Fibroblast of villous mesenchyme (primary cell): ENCODE measurements at regions not wholly inside any gene's neighbourhood (a gene's known extent, or its start where the extent isn't known, plus 50 kb on each side); places are given as distances from the start of the nearest gene placed in this dataset.

ENCODE experiments used
- DNase-seq: peaks from one replicate; pipeline ENCODE4 v3.0.0-alpha.2; 2010; ENCODE audit warnings: low read depth
- H3K4me3 ChIP-seq: 2 replicates; pipeline ENCODE4 v1.5.1; 2011; ENCODE audit warnings: low read depth, mild to moderate bottlenecking, low read length
- TF ChIP-seq, protein P1 (sequence below): IDR thresholded peaks from 2 replicates; pipeline ENCODE4 v1.5.1; 2012; ENCODE audit warnings: low read depth, mild to moderate bottlenecking, low read length; ENCODE audit not compliant: insufficient read depth

DNA sequence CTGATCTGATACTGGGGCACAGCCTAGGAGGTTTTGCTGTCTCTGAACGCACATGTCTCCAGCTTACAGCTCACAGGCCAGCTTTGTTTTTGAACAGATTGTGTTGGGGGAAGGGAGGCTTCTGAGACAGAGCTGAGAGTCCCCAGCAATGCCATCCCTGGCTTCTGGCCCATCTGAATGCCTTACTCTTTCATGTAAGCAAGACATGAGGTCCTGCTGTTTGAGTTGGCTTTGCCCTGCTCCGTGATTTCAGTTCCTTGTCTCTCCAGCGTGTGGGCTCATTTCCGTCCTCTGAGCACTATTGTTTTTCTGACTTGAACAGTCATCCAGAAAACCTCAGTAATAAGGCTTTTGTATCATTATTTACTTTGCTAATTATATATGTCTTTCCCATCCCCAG, 194.9 kb upstream of the TNP1 start:
- TF ChIP-seq, protein P1, sequence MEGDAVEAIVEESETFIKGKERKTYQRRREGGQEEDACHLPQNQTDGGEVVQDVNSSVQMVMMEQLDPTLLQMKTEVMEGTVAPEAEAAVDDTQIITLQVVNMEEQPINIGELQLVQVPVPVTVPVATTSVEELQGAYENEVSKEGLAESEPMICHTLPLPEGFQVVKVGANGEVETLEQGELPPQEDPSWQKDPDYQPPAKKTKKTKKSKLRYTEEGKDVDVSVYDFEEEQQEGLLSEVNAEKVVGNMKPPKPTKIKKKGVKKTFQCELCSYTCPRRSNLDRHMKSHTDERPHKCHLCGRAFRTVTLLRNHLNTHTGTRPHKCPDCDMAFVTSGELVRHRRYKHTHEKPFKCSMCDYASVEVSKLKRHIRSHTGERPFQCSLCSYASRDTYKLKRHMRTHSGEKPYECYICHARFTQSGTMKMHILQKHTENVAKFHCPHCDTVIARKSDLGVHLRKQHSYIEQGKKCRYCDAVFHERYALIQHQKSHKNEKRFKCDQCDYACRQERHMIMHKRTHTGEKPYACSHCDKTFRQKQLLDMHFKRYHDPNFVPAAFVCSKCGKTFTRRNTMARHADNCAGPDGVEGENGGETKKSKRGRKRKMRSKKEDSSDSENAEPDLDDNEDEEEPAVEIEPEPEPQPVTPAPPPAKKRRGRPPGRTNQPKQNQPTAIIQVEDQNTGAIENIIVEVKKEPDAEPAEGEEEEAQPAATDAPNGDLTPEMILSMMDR = no peak
- no peak overlapping the region for H3K4me3 ChIP-seq
- no peak for DNase-seq

- TF ChIP-seq, protein P1 = no peak
- no peak overlapping the region for H3K4me3 ChIP-seq
- no peak for DNase-seq
These were observed 193.2 kb upstream of the TNP1 start for GRCh38 chr2:217052856-217053577.

DNA sequence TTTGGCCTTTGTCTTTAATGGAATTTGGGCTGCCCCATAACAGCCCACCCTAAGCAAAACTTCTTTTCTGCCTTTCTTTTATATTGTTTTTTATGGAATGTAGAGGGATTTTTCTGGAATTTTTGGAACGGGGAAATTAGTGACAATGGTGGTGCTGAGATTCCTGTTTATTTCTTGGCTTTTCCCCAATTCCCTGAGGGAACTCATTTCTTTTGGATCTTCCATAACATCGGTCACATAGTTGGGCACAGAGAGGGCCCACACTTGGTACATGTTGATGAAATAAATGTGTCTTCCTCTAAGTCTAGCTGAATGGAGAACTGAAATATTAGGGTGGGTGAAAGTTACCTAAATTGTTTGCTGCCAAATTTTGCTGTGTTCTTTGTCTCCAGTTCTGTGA, 191.6 kb upstream of the TNP1 start:
- TF ChIP-seq, protein P1 = no peak
- no peak for DNase-seq
- H3K4me3 ChIP-seq = no peak overlapping the region

DNA sequence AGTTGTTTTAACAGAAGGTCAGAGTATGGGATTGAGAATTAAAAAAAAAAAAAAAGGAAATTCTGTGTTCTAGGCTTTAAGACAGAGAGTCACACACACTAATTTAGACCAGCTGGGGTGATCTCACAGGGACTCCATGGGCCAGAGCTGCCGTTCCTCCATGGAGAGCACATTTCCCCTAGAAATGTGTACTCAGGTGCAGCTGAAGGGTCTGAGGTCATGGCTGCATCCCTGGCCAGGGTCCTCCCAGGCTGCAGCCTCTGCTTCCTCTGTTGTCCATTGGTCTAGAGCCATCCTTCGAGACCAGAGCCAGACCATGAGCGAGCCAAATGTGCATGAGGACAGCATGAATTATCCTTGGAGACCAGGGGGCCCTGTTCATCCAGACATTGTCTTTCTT, 190.1 kb upstream of the TNP1 start:
- TF ChIP-seq, protein P1 = no peak
- no peak overlapping the region for H3K4me3 ChIP-seq
- no peak for DNase-seq

GRCh38 chr2:217049422-217049821, 189.6 kb upstream of the TNP1 start:
- H3K4me3 ChIP-seq = no peak overlapping the region
- TF ChIP-seq, protein P1 = no peak
- DNase-seq = no peak

DNA sequence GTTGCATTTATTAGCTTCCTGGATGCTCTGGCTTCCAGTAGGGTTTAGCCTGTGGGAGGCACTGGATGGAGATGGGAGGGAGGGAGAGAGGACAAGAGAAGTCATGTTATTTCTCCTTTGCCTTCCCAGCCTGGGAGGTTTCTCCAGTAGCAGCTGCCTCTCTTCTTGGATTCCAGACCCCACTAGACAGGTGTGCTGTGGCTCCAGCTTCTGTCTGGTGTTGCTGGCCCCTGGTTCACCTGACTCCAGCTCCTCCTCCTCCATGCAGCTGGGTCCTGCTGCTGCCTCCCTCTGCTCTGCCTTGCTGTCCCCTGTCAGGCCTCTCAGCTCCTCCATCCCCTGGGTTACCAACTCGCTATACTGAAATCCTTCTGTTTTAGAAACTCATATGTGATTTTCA, 188.9 kb upstream of the TNP1 start:
- no peak overlapping the region for H3K4me3 ChIP-seq
- TF ChIP-seq, protein P1 = no peak
- no peak for DNase-seq

DNA sequence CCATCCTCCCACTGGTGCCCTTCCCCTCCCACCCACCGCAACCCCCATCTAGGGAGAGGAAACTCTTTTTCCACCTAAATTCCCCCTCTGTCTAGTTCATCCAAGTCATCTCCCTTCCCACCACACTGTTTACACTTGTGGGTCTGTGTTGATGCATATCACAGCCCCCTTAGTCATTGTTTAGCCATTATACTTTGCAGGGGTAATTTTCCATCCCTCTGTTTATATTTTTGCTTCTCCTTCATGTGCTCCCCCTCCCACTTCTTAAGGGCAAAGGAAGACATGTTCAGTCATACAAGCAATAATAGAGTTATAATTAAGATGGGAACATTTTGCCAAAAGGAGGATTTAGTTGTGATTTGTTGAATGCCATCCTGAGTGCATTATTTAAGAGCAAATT, 187.8 kb upstream of the TNP1 start:
- TF ChIP-seq, protein P1 = no peak
- peak; percentile 82 for DNase-seq
- H3K4me3 ChIP-seq = no peak overlapping the region
